Neural cell (in vitro differentiated cells): ENCODE measurements at regions not wholly inside any gene's neighbourhood (a gene's known extent, or its start where the extent isn't known, plus 50 kb on each side); places are given as distances from the start of the nearest gene placed in this dataset.

Experiments
- H2AFZ ChIP-seq: fragments of 200-600, 300-800 bp; sonication (generic), shearing (Covaris generic); 2 replicates; pipeline ENCODE4 v1.6.0; 2014; ENCODE audit warnings: low read depth, mild to moderate bottlenecking, antibody characterized with exemption, low read length, moderate library complexity
- H3F3A ChIP-seq: fragments of 200-600 bp; shearing (Covaris generic); 2 replicates; pipeline ENCODE4 v1.6.1; 2016; ENCODE audit warnings: mild to moderate bottlenecking, moderate library complexity, mixed read lengths, antibody characterized with exemption, low read length; ENCODE audit not compliant: insufficient read depth, poor library complexity, severe bottlenecking
- H3K27ac ChIP-seq: fragments of 200-600, 300-800 bp; sonication (generic), shearing (Covaris generic); 2 replicates; pipeline ENCODE4 v1.5.1; 2014; ENCODE audit warnings: mild to moderate bottlenecking, low read length, moderate library complexity
- H3K27me3 ChIP-seq: fragments of 300-800, 200-600 bp; sonication (generic), shearing (Covaris generic); 2 replicates; pipeline ENCODE4 v1.6.0; 2014; ENCODE audit warnings: mild to moderate bottlenecking, low read depth, low read length, moderate library complexity; ENCODE audit not compliant: insufficient read depth
- H3K36me3 ChIP-seq: fragments of 300-800, 200-600 bp; sonication (generic), shearing (Covaris generic); 2 replicates; pipeline ENCODE4 v1.5.1; 2014; ENCODE audit warnings: mild to moderate bottlenecking, antibody characterized with exemption, low read length, moderate library complexity; ENCODE audit not compliant: insufficient read depth
- H3K4me2 ChIP-seq: fragments of 300-800, 200-600 bp; sonication (generic), shearing (Covaris generic); 2 replicates; pipeline ENCODE4 v1.6.0; 2014; ENCODE audit warnings: mild to moderate bottlenecking, low read length
- H3K4me3 ChIP-seq: fragments of 300-800, 200-600 bp; sonication (generic), shearing (Covaris generic); 2 replicates; pipeline ENCODE4 v1.5.1; 2014; ENCODE audit warnings: mild to moderate bottlenecking, low read length, moderate library complexity
- H3K79me2 ChIP-seq: fragments of 200-600 bp; shearing (Covaris generic); replicated peaks from 2 replicates; pipeline ENCODE4 v1.6.0; 2014; ENCODE audit warnings: mild to moderate bottlenecking, low read length, moderate library complexity; ENCODE audit not compliant: insufficient read depth
- H3K9ac ChIP-seq: fragments of 300-800, 200-600 bp; sonication (generic), shearing (Covaris generic); 2 replicates; pipeline ENCODE4 v1.6.1; 2016; ENCODE audit warnings: mild to moderate bottlenecking, low read length, mixed read lengths
- H3K9me2 ChIP-seq: fragments of 200-600 bp; shearing (Covaris generic); 2 replicates; pipeline ENCODE4 v1.6.1; 2016; ENCODE audit warnings: mild to moderate bottlenecking, low read length, mixed read lengths; ENCODE audit not compliant: insufficient read depth
- H3K9me3 ChIP-seq: fragments of 200-600, 300-800 bp; sonication (generic), shearing (Covaris generic); 2 replicates; pipeline ENCODE4 v1.6.1; 2016; ENCODE audit warnings: mild to moderate bottlenecking, mixed run types, low read length, moderate library complexity, mixed read lengths
- H4K20me1 ChIP-seq: fragments of 200-600 bp; shearing (Covaris generic); 2 replicates; pipeline ENCODE4 v1.6.1; 2016; ENCODE audit warnings: mild to moderate bottlenecking, mixed run types; ENCODE audit not compliant: insufficient read depth
- CTCF ChIP-seq: fragments of 450-650 bp; IDR thresholded peaks from 2 replicates; pipeline ENCODE4 v1.5.1; 2014; ENCODE audit warnings: antibody characterized with exemption, mild to moderate bottlenecking, moderate library complexity; ENCODE audit not compliant: poor library complexity, severe bottlenecking
- EP300 ChIP-seq: fragments of 450-650 bp; conservative IDR thresholded peaks from 2 replicates; pipeline ENCODE4 v1.6.1; 2014; ENCODE audit warnings: antibody characterized with exemption, mild to moderate bottlenecking, moderate library complexity; ENCODE audit not compliant: poor library complexity, severe bottlenecking
- EZH2 ChIP-seq: fragments of 200-600, 300-800 bp; shearing (Covaris generic), sonication (generic); IDR thresholded peaks from 2 replicates; pipeline ENCODE4 v1.6.1; 2014; ENCODE audit warnings: antibody characterized with exemption, low read length, borderline replicate concordance, mild to moderate bottlenecking; ENCODE audit not compliant: insufficient read depth, poor library complexity, severe bottlenecking
- MXI1 ChIP-seq: fragments of 450-650 bp; conservative IDR thresholded peaks from 2 replicates; pipeline ENCODE4 v1.6.1; 2014; ENCODE audit warnings: antibody characterized with exemption, mild to moderate bottlenecking; ENCODE audit not compliant: poor library complexity, severe bottlenecking
- POLR2AphosphoS5 ChIP-seq: IDR thresholded peaks from 2 replicates; pipeline ENCODE4 v1.6.1; 2012
- RAD21 ChIP-seq: fragments of 450-650 bp; conservative IDR thresholded peaks from 2 replicates; pipeline ENCODE4 v1.6.1; 2014; ENCODE audit warnings: antibody characterized with exemption, mild to moderate bottlenecking, moderate library complexity
- REST ChIP-seq: IDR thresholded peaks from 2 replicates; pipeline ENCODE4 v1.6.1; 2012; ENCODE audit warnings: borderline replicate concordance
- SMC3 ChIP-seq: fragments of 450-650 bp; conservative IDR thresholded peaks from 2 replicates; pipeline ENCODE4 v1.6.1; 2014; ENCODE audit warnings: antibody characterized with exemption, mild to moderate bottlenecking, moderate library complexity; ENCODE audit not compliant: poor library complexity
- TAF1 ChIP-seq: IDR thresholded peaks from 2 replicates; pipeline ENCODE4 v1.6.1; 2012; ENCODE audit warnings: low read depth

- TF ChIP-seq POLR2AphosphoS5 (peak; percentile 80), TAF1 (no peak), MXI1 (no peak), REST (peak; percentile 98), EP300 (peak; percentile 78), SMC3 (peak; percentile 45), EZH2 (no peak), RAD21 (no peak), CTCF (peak; percentile 38)
- Histone ChIP-seq H3K27me3 (no peaks in the 10 kb centered on the region), H3K27ac (peak overlapping the region; percentile 66), H3K9me2 (no peaks in the 10 kb centered on the region), H4K20me1 (no peaks in the 10 kb centered on the region), H2AFZ (no peak overlapping the region), H3K36me3 (no peaks in the 10 kb centered on the region), H3K9me3 (no peaks in the 10 kb centered on the region), H3K79me2 (no peaks in the 10 kb centered on the region), H3K9ac (no peak overlapping the region), H3F3A (peaks cover 4% of the 10 kb centered on the region), H3K4me2 (peak overlapping the region; percentile 34), H3K4me3 (no peak overlapping the region)
Measured at GRCh38 chr18:40048886-40049650, 1906.0 kb upstream of the PIK3C3 start.

GRCh38 chr18:40048253-40048652 is 1906.8 kb upstream of the PIK3C3 start:
- Histone ChIP-seq H3K9me2 (no peaks in the 10 kb centered on the region), H3F3A (peaks cover 4% of the 10 kb centered on the region), H3K27me3 (no peaks in the 10 kb centered on the region), H3K79me2 (no peaks in the 10 kb centered on the region), H3K9me3 (no peaks in the 10 kb centered on the region), H3K9ac (no peak overlapping the region), H3K36me3 (no peaks in the 10 kb centered on the region), H3K4me3 (no peak overlapping the region), H3K27ac (peak overlapping the region; percentile 66), H3K4me2 (no peak overlapping the region), H2AFZ (no peak overlapping the region), H4K20me1 (no peaks in the 10 kb centered on the region)
- no peak for TF ChIP-seq RAD21
- no peak for TF ChIP-seq EZH2
